ENCODE measurements at regions not wholly inside any gene's neighbourhood (a gene's known extent, or its start where the extent isn't known, plus 50 kb on each side); places are given as distances from the start of the nearest gene placed in this dataset.
"Not testable (repeated sequence)": the region's sequence is repeated elsewhere in the genome, so short reads cannot be mapped to it uniquely, and the experiment has no call there.

GRCh38 chr3:127435299-127435698 lies 147.5 kb upstream of the PRR20G start:
- not testable (repeated sequence) for DNase-seq

- no peak for DNase-seq
Measured at GRCh38 chr3:127431066-127431465, 143.2 kb upstream of the PRR20G start.

- DNase-seq = no peak
Measured at GRCh38 chr3:127428344-127428997, 140.6 kb upstream of the PRR20G start.

- DNase-seq = no peak
Measured at GRCh38 chr3:127427666-127428065, 139.8 kb upstream of the PRR20G start.

GRCh38 chr3:127427156-127427555 lies 139.3 kb upstream of the PRR20G start:
- no peak for DNase-seq

GRCh38 chr3:127426444-127427153 lies 138.8 kb upstream of the PRR20G start:
- peak; percentile 69 for DNase-seq

- DNase-seq = no peak
Measured at GRCh38 chr3:127425505-127426443, 137.9 kb upstream of the PRR20G start.

GRCh38 chr3:127424766-127425504 lies 137.1 kb upstream of the PRR20G start:
- no peak for DNase-seq

- no peak for DNase-seq
Measured at GRCh38 chr3:127423856-127424765, 136.3 kb upstream of the PRR20G start.

- DNase-seq = no peak
Measured at GRCh38 chr3:127422663-127423375, 135.0 kb upstream of the PRR20G start.

- no peak for DNase-seq
Measured at GRCh38 chr3:127421943-127422662, 134.3 kb upstream of the PRR20G start.

GRCh38 chr3:127420829-127421228 lies 133.0 kb upstream of the PRR20G start:
- DNase-seq = no peak

- no peak for DNase-seq
Measured at GRCh38 chr3:127419641-127420553, 132.1 kb upstream of the PRR20G start.

- DNase-seq = no peak
Measured at GRCh38 chr3:127419182-127419581, 131.3 kb upstream of the PRR20G start.

- no peak for DNase-seq
Measured at GRCh38 chr3:127418560-127419147, 130.8 kb upstream of the PRR20G start.

- no peak for DNase-seq
Measured at GRCh38 chr3:127417709-127418559, 130.1 kb upstream of the PRR20G start.

- DNase-seq = no peak
Measured at GRCh38 chr3:127413871-127414270, 126.0 kb upstream of the PRR20G start.

- no peak for DNase-seq
Measured at GRCh38 chr3:127413318-127413673, 125.5 kb upstream of the PRR20G start.
